ENCODE measurements at regions not wholly inside any gene's neighbourhood (a gene's known extent, or its start where the extent isn't known, plus 50 kb on each side); places are given as distances from the start of the nearest gene placed in this dataset.
"Not testable (repeated sequence)": the region's sequence is repeated elsewhere in the genome, so short reads cannot be mapped to it uniquely, and the experiment has no call there.

DNA sequence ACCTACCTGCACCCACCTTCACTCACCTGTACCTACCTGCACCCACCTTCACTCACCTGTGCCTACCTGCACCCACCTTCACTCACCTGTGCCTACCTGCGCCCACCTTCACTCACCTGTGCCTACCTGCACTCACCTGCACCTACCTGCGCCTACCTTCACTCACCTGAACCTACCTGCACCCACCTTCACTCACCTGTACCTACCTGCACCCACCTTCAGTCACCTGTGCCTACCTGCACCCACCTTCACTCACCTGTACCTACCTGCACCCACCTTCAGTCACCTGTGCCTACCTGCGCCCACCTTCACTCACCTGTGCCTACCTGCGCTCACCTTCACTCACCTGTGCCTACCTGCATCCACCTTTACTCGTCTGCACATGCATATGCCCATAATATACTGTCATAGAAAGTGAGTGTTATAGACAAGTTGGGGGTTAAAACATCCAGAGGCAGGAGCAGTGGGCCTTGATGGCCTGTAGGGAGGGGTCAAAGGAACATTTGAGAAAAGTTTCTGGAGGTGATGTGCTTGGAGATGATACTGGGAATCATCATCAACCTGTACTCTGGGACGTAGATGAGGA is 232.9 kb upstream of the ZFP64 start:
- DNase-seq = not testable (repeated sequence)

DNA sequence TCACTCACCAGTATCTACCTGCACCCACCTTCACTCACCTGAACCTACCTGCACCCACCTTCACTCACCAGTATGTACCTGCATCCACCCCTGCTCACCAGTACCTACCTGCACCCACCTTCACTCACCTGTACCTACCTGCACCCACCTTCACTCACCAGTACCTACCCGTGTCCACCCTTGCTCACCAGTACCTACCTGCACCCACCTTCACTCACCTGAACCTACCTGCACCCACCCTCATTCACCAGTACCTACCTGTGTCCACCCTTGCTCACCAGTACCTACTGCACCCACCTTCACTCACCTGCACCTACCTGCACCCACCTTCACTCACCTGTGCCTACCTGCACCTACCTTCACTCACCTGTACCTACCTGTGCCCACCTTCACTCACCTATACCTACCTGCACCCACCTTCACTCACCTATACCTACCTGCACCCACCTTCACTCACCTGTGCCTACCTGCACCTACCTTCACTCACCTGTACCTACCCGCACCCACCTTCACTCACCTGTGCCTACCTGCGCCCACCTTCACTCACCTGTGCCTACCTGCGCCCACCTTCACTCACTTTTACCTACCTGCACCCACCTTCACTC is 232.1 kb upstream of the ZFP64 start:
- not testable (repeated sequence) for DNase-seq

DNA sequence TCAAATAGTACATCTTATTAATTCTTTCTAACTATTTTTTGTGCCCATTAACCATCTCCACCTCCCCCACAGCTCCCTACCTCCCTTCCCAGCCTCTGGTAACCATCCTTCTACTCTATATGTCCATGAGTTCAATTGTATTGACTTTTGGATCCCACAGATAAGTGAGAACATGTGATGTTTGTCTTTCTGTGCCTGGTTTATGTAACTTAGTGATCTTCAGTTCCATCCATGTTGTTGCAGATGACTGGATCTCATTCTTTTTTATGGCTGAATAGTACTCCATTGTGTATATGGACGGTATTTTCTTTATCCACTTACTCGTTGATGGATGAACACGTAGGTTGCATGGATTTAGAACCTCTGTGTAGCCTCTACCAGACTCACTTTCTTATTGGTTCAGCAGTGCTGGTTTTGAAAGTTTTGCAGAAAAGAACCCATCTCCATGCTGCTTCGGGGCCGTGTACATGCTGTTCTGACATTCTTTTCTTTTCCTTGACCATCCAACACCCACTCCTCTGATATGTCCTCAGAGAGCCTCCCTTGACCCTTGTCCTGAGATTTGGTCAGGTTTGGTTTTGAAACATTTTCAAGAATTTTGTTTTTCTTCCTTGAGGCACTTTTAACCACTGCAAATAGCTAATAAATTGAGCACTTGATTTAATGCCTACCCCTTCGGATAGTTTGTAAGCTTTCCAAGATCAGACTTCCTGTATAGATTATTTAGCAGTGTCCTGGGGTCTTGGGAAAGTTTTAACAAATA is 231.2 kb upstream of the ZFP64 start:
- no peak for DNase-seq

DNA sequence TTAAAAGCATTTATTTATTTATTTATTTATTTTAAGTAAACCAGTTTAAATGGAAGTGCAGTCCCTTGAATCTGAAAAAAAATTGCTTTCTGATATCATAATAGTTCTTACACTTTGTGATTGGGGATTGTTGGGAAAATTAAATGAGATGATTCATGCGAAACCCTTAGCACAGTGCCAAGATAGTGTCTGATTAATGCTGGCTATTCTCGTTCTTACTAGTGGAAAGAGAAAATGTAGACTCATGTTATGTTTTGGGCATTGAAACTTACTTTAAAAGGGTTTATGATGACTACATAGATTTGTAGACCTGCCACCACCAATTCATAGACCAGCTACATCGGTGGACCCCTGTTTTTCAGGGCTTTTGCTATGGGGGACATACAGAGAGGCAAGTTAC is 229.2 kb upstream of the ZFP64 start:
- DNase-seq = no peak

DNA sequence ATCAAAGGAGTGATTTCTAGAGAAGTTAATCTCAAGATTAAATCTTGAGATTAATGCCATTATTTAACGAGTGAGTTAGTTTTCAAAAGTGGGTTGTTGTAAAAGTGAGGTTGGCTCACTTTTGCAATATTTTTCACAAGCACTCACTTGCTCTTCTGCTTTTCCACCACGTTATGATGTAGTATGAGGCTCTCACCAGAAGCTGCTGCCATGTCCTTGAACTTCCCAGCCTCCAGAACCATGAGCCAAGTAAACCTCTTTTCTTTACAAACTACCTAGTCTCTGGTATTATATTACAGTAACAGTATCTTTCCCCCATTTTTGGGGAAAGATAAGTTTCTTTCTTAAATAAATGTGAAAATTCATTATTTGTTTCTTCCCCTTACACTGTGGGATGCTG is 227.6 kb upstream of the ZFP64 start:
- DNase-seq = no peak

DNA sequence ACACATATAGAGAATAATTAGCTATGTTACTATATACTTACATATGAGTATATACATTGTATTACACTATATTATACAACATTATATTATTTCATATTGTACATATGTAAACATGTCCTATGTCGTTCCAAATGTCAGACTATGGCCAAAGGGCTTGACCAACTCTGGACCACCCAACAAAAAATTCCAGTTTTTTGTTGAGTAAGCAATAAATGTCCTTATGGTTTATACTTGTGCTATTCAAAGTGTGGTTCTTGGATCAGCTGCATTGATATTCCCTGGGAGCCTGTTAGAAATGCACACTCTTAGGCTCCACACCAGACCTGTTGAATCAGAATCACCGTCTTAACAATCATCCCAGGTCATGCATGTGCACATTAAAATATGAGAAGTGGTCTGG is 225.4 kb upstream of the ZFP64 start:
- no peak for DNase-seq

DNA sequence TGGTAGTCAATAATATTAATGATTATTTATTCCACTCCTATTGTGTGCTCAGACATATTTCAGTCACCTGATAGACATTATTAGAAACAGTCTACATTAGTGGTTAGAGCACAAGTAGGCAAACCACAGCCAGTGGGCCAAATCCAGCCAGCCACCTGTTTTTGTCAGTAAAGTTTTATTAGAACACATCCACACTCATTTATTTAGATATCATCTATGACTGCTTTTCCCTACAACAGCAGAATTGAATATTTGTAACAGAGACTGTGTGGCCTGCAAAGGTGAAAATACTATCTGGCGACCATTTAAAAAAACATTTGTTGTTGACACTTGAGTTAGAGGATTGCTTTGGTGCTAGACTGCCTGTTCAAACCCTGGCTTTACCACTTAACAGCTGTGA is 220.0 kb upstream of the ZFP64 start:
- DNase-seq = no peak

DNA sequence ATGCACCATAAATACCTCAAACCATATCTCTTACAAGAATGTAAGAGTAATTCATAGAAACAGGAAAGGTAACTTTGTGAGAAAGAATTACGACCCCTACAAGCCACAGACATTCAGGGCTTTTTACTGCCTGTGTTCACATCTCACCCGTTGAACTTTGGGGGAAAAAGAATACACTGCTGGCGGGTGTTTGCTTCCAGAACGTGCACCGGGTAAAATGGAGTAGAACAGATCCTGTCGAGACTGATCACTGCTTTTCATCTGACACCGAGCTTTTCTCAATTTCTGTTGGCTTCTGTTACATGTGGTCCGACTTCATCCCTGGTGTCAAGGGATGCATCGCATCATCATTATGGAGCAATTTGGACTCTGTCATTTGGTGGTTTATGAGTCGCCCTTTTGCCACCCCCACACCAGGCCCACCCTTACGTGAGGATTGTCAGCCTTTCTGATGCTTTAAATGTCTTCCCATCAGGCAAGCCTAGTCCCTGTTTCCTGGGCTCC is 219.2 kb upstream of the ZFP64 start:
- no peak for DNase-seq

DNA sequence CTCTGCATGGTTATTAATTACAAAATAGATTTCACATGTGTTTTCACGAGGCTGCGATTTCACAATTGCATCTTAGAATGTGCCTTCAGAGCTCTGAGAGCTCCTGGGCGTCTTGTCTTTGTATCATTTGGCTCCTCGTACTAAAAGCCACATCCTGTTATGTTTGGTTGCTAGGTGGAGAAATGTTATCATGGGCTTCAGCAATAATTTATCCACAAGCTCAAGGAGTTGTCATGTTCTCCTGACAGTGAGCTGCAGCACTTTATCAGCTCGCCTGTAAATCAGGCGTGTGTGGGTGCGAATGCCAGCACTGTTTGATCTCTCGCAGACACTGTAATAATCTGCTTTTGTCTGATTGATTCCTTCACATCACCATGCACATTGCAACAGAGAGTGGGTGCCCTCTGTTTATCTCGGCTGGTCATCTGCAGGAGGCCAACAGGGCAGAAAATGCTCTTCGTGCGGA is 218.6 kb upstream of the ZFP64 start:
- no peak for DNase-seq

DNA sequence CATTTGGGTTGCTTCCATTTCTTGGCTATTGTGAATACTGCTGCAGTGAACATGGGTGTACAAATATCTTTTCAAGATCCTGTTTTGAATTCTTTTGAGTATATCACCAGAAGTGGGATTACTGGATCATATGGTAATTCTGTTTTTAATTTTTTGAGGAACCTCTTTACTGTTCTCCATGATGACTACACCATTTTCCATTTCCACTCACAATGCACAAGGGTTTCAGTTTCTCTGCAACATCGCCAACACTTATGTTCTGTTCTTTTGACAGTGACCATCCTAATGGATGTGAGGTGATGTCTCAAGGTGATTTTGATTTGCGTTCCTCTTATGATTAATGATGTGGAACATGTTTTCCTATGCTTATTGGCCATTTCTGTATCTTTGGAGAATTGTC is 214.4 kb upstream of the ZFP64 start:
- no peak for DNase-seq

DNA sequence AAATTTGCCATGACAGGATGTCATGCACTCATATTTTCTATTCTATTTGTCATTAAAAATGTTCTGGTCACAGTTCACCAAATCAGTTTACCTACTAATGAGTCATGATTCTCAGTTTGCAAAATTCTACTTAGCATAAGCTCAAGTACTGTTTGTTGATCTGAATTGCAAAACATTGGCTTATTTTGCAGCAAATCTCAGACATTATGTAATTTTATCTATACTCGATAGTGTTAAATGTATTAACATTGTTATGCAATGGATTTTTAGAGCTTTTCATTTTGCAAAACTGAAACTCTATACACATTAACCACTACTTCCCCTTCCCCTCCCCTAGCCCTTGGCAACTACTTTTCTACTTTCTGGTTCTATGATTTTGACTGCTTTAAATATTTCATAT is 213.8 kb upstream of the ZFP64 start:
- no peak for DNase-seq

DNA sequence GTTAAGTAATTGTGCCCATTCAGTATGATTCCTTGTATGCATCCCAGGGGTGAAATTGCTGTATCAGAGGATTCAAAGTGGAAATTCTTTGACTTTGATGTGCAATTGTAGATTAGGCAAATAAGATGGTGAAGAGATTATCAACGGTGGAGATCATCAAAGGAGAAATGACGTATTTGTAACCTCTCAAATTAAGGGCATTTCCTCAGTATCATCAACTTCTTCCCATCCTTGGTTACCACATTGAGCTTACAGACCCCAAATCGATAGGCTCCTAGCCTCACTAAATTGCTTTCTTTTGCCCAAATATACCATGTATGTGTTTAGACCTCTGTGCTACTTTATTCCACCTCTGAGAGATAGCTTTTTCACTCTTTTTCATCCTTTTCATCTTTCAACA is 213.1 kb upstream of the ZFP64 start:
- no peak for DNase-seq

DNA sequence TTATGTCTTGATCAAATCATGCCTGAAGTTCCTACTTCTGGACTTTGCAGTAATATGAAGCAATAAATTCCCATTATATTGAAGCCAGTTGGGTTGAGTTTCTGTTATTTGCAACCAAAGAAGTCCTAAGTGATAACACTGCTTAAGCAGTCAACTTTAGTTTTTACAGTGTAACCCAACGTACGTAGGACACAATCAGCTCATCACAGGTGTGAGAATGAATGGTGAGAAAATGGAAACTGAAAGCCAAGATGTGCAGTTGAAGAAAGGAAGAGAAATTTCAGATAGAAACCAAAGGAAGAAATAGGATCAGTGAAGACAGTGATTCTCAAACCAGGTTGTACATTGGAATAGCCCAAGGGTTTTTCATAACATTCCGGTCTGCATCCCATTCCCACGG is 211.4 kb upstream of the ZFP64 start:
- no peak for DNase-seq

DNA sequence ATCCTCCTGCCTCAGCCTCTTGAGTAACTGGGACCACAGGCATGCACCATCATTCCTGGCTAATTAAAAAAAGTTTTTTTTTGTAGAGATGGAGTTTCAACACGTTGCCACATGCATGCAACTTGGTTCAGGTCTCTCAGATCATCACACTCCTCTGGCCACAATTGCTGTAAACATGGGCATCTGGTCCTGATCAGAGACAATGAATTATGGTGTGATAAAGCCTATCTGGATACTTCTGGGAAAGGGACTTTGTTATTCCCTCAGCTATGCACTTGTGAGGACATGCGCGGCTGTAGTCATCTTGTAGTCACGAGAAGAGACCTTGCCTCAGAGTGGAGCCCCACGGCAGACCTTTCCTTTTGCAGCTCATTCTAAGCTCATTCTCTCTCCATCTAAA is 210.9 kb upstream of the ZFP64 start:
- DNase-seq = no peak

DNA sequence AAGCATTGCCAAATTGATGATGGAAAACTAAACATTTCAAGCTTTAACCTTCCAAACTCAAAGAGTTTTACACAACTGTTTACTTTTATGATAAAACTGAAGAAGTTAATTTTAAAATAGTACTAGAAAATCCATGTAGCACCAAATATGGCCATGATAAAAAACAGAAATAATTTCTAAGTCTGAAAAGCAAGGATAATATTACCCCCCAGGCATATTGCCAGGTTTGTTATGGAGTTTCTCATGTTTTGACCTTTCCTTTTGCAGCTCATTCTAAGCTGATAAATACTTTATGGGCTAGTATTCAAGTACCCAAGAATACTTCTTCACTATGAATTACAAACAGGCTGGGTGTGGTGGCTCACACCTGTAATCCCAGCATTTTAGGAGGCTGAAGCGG is 209.9 kb upstream of the ZFP64 start:
- no peak for DNase-seq

DNA sequence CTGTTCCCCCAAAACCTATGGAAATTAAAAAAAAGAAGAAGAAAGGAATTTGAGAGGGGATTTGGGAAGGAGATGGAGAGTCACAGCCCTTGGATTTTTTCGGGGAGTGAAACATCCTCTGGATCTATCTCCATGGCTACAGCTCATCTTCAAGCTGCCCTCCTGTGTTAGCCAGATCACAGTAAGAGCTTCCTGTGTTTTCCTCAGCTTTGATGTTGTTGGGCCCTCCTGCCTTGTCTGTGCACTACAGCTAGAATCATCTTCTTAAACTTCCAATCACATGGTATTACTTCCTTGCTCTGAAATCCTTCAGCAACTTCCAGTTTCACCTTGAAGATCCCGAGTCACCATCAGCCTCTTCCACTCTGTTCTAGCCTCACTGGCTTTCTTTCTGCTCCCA is 207.8 kb upstream of the ZFP64 start:
- no peak for DNase-seq

DNA sequence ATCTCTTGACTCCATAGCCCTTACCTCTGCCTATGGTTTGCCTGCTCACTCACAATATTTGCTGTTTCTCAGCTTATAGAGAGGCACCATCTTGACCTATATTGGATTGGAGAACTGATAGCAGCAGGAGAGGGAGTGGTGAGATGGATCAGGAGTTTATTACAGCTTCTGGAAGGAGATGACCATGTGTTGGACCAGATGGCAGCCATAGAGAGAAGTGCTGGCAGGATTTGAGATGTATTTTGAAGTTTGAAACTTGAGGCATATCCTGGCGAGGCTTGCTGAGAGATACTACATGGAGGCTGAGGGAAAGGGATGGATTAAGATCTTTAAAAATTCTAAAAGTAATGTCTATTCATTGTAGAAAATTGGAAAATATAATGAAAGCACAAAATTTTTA is 198.0 kb upstream of the ZFP64 start:
- DNase-seq = no peak

DNA sequence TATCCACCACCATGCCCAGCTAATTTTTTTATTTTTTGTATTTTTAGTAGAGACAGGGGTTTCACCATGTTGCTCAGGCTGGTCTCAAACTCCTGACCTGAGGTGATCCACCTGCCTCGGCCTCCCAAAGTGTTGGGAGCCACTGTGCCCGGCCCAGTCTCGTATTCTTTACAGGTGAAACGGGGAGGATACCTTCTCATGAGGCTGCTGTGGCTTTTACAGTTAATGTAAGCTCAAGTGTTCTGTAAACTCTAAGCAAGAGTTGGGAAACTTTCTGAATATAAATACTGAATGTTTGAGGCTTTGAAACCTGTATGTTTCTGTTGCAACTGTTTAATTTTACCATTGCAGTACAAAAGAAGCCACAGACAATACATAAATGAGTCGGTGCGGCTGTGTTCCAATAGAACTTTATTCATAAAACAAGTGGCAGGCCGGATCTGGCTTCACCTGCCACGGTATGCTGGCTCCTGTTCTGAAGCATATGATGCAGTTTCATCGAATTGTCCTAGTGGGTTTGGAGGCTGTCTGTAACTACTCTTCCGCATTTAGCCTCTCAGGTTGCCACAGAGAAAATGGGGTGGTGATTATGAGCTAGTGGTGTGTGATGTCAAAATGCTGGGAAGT is 192.5 kb upstream of the ZFP64 start:
- DNase-seq = no peak

DNA sequence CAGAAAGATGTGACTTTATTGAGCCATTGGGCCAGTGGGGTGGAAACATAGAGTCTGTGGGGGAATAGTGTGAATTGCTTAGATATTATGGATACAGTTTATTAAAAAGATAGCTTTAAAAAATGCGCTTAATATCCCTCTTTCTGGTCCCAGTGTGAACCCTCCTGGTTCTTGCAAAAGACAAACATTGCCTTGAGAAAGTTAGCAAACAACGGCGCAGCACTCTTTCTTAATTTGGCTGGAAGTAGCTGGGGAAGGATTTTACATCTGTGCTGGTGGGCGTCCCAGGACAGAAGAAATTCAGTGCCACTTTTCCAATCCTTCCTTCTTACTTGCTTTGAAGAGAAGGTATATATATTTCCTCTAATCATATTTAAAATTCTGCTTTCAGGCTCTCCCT is 191.4 kb upstream of the ZFP64 start:
- no peak for DNase-seq

DNA sequence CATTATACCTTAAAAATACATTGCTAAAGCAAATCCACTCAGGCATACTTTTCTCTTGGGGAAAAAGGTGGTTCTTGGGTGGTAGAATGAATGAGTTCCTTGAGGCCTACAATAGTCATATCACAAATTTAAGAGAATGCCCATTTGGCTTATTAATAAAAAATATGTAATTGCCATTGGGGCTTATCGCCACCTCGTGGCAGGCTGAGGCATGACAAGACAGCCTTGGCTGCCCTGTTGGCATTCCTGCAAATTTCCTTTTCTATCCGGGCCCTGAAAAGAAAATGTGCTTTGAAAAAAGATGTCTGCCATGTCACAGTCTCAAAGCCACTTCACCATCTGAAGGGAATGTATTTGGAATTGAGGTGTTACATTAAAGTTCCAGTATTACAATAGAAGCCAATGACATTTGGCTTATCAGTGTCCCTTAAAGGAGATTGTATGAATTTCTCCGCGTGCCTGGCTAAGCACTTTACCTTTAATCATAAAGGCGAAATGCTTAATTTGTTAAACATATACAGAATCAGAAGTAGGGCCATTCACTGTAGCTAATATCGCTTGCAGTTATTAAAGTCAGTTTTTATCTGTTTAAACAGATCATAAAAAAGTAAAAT is 188.3 kb upstream of the ZFP64 start:
- no peak for DNase-seq

DNA sequence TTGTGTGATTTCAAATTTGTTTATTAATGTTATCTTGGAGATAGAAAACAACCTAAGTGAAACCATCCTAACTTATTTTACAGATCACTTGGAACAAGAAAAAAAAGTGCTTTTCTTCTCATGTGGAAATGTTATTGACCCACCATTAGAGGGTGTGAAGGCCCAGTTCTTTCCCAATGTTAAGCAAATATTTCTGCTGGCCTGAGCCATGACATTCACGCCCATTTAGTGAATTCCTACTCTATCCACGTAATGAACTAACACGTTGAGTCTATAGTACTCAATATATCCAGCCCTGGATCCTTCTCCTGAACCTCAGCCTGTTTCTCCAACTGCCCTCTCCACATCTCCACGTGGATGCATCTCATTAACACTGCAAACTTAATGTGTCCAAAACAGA is 180.6 kb upstream of the ZFP64 start:
- no peak for DNase-seq

DNA sequence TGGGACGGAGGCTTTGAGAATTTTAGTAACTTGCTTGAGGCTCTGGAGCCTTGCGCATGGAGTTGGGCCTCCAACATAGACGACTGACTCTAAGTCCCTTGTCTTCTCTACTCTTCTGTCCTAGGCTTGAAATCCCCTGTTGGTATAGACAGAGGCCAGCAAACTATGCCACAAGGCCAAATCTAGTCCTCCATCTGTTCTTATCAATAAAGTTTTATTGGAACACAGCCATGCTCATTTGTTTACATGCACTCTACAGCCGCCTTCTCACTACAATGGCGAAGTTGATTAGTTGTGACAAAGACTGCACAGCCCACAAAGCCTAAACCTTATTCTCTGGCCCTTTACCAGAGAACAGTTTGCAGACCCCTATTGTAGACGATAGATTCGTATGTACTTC is 174.1 kb upstream of the ZFP64 start:
- no peak for DNase-seq

DNA sequence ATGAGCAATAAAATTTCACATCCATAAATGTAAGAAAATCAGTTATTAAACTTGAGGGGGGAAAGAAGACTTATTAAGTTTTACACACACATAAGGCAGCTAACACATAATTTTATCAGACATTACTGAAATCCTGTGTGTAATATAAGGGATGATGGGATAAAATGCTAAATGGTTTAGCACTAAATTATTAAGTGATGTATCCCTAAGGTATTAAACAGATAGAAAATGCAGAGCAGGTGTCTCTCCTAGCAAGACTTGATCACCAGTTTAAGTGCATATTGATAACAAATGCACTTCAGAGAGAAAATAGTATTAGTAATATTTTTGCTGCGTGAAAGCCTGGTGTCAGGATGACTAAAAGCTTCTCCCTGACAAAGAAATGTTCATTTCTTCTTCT is 172.8 kb upstream of the ZFP64 start:
- DNase-seq = no peak

DNA sequence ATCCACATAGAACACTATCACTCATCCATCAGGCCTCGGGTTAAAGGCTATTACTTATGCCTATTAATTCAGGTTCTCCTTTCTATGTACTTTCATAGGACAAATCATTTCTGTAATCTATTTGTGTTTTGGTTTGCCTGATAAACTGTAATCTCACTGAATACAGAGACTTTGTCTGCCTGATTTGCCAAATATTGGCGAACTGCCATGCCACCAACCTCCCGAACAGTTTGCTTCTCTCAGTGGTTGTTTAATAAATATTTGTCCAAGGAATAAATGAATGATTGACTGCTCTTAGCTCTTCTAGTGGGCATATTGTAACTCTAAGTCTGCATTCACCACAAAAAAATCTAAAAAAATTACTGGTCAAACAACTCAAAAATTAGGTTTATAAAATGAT is 170.1 kb upstream of the ZFP64 start:
- no peak for DNase-seq
